ENCODE measurements at regions not wholly inside any gene's neighbourhood (a gene's known extent, or its start where the extent isn't known, plus 50 kb on each side); places are given as distances from the start of the nearest gene placed in this dataset.

GRCh38 chr1:234554218-234554697 lies 55.7 kb downstream of the IRF2BP2 start:
- no peak overlapping the region for H3K4me3 ChIP-seq (ENCODE audit: low read depth, poor library complexity, severe bottlenecking)
- TF ChIP-seq, protein P1, sequence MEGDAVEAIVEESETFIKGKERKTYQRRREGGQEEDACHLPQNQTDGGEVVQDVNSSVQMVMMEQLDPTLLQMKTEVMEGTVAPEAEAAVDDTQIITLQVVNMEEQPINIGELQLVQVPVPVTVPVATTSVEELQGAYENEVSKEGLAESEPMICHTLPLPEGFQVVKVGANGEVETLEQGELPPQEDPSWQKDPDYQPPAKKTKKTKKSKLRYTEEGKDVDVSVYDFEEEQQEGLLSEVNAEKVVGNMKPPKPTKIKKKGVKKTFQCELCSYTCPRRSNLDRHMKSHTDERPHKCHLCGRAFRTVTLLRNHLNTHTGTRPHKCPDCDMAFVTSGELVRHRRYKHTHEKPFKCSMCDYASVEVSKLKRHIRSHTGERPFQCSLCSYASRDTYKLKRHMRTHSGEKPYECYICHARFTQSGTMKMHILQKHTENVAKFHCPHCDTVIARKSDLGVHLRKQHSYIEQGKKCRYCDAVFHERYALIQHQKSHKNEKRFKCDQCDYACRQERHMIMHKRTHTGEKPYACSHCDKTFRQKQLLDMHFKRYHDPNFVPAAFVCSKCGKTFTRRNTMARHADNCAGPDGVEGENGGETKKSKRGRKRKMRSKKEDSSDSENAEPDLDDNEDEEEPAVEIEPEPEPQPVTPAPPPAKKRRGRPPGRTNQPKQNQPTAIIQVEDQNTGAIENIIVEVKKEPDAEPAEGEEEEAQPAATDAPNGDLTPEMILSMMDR (IDR thresholded peaks at IDR 0.05) = no peak
- TF ChIP-seq POLR2A (IDR thresholded peaks at IDR 0.05) = no peak
- intact Hi-C loops (cut with DNase I; ENCODE audit: low total_unique reads) = no loop called here
- DNase-seq (ENCODE audit: low spot score in 2 of 2) = peak in 1 of 2 donors; percentile 79
- WGBS, 2 donors = 56 to 66% methylated on average over 7 of the region's 7 CpGs

GRCh38 chr1:234553240-234554188 lies 56.5 kb downstream of the IRF2BP2 start:
- peak in 1 of 2 donors; percentile 81 for DNase-seq (ENCODE audit: low spot score in 2 of 2)
- TF ChIP-seq POLR2A (IDR thresholded peaks at IDR 0.05) = no peak
- TF ChIP-seq, protein P1 (IDR thresholded peaks at IDR 0.05) = no peak
- intact Hi-C loops (cut with DNase I; ENCODE audit: low total_unique reads) = no loop called here
- no peak overlapping the region for H3K4me3 ChIP-seq (ENCODE audit: low read depth, poor library complexity, severe bottlenecking)
- 62 to 67% methylated on average over 21 of the region's 21 CpGs for WGBS, 2 donors

DNA sequence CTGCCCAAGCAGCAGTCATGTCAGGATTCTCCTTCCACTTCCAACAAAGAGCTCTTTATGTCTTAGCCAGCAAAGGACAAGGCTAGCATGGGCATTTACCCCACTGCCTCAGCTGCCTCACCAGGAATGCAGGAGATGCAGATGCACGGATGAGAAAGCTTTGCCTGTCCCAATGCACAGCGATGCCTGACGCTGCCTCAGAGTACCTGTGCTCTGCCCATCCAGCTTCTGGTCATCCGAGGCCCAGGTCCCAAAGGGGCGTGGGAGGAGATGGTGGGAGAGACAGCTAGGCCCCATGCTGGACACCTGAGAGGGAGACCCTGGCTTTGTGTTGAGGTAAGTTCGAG lies 59.0 kb downstream of the IRF2BP2 start:
- intact Hi-C loops (cut with DNase I; ENCODE audit: low total_unique reads) = no loop called here
- no peak overlapping the region for H3K4me3 ChIP-seq (ENCODE audit: low read depth, poor library complexity, severe bottlenecking)
- DNase-seq (ENCODE audit: low spot score in 2 of 2) = peak in 1 of 2 donors; percentile 78
- TF ChIP-seq, protein P1 (IDR thresholded peaks at IDR 0.05) = no peak
- TF ChIP-seq POLR2A (IDR thresholded peaks at IDR 0.05) = no peak
- WGBS, 2 donors = 82 to 94% methylated on average over 6 of the region's 6 CpGs

GRCh38 chr1:234550341-234551031 lies 59.5 kb downstream of the IRF2BP2 start:
- TF ChIP-seq POLR2A (IDR thresholded peaks at IDR 0.05) = no peak
- TF ChIP-seq, protein P1 (IDR thresholded peaks at IDR 0.05) = no peak
- intact Hi-C loops (cut with DNase I; ENCODE audit: low total_unique reads) = no loop called here
- WGBS, 2 donors = 49 to 58% methylated on average over 16 of the region's 16 CpGs
- peak in 1 of 2 donors; percentile 83 for DNase-seq (ENCODE audit: low spot score in 2 of 2)
- H3K4me3 ChIP-seq (ENCODE audit: low read depth, poor library complexity, severe bottlenecking) = no peak overlapping the region

DNA sequence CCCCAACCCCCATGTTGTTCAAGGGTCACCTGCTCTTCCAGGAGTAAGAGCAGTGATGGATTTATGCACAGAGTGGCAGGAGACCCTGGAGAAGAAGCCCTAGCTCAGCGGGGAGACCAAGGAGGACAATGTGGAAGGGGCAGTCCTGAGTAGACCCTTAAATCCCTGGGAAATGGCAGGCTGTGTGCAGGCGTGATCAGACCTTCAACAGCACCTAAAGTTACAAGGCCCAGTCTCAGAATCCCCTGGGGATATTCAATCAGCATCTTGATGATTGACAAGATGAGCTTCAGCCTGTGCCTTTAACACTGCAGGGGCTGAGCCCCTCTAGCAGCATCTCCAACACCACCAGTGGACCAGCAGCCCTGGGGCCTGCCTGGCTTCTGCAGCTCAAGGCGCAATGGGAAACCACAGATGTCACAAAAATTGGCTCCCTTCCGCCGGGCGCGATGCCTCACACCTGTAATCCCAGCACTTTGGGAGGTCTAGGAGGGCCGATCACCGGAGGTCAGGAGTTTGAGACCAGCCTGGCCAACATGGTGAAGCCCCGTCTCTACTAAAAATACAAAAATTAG lies 60.4 kb downstream of the IRF2BP2 start:
- TF ChIP-seq POLR2A (IDR thresholded peaks at IDR 0.05) = no peak
- TF ChIP-seq, protein P1 (IDR thresholded peaks at IDR 0.05) = no peak
- intact Hi-C loops (cut with DNase I; ENCODE audit: low total_unique reads) = no loop called here
- DNase-seq (ENCODE audit: low spot score in 2 of 2) = peak in 1 of 2 donors; percentile 78

More for the DNA sequence above, 60.4 kb downstream of the IRF2BP2 start:
- H3K4me3 ChIP-seq (ENCODE audit: low read depth, poor library complexity, severe bottlenecking) = no peak overlapping the region
- 95% methylated on average over 10 of the region's 10 CpGs for WGBS, 2 donors

All from lower leg skin (tissue), 4 donors.